Astrocyte (in vitro differentiated cells and primary cell): ENCODE measurements at regions not wholly inside any gene's neighbourhood (a gene's known extent, or its start where the extent isn't known, plus 50 kb on each side); places are given as distances from the start of the nearest gene placed in this dataset.

Source experiments
- CTCF ChIP-seq: IDR thresholded peaks from 2 replicates; pipeline ENCODE4 v1.5.1; 2011; ENCODE audit warnings: low read depth, mild to moderate bottlenecking, inconsistent platforms, low read length, moderate library complexity; ENCODE audit not compliant: insufficient read depth
- EZH2 ChIP-seq: IDR thresholded peaks from 2 replicates; pipeline ENCODE4 v1.6.1; 2012; ENCODE audit warnings: mild to moderate bottlenecking, low read length, inconsistent platforms; ENCODE audit not compliant: insufficient read depth

- TF ChIP-seq CTCF (no peak), EZH2 (no peak)
These were observed 1387.9 kb downstream of the CDH8 start for GRCh38 chr16:60648290-60648689.
